ENCODE measurements at regions not wholly inside any gene's neighbourhood (a gene's known extent, or its start where the extent isn't known, plus 50 kb on each side); places are given as distances from the start of the nearest gene placed in this dataset.
"Not testable (repeated sequence)": the region's sequence is repeated elsewhere in the genome, so short reads cannot be mapped to it uniquely, and the experiment has no call there.

- Histone ChIP-seq H3K9me3 (ENCODE audit: control insufficient read depth, insufficient read depth, low read length) (no peaks in the 10 kb centered on the region), H3K4me3 (ENCODE audit: low read depth, low read length) (no peak overlapping the region), H3K27me3 (ENCODE audit: control insufficient read depth, insufficient read depth, low read length) (no peaks in the 10 kb centered on the region), H3K27ac (ENCODE audit: low read depth, low read length) (no peak overlapping the region)
- TF ChIP-seq, protein P1, sequence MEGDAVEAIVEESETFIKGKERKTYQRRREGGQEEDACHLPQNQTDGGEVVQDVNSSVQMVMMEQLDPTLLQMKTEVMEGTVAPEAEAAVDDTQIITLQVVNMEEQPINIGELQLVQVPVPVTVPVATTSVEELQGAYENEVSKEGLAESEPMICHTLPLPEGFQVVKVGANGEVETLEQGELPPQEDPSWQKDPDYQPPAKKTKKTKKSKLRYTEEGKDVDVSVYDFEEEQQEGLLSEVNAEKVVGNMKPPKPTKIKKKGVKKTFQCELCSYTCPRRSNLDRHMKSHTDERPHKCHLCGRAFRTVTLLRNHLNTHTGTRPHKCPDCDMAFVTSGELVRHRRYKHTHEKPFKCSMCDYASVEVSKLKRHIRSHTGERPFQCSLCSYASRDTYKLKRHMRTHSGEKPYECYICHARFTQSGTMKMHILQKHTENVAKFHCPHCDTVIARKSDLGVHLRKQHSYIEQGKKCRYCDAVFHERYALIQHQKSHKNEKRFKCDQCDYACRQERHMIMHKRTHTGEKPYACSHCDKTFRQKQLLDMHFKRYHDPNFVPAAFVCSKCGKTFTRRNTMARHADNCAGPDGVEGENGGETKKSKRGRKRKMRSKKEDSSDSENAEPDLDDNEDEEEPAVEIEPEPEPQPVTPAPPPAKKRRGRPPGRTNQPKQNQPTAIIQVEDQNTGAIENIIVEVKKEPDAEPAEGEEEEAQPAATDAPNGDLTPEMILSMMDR (IDR thresholded peaks at IDR 0.05; ENCODE audit: low read depth, low read length): no peak
- ChIA-PET CTCF (no interaction called here), POLR2A (no interaction called here)
- DNase-seq (ENCODE audit: low read depth, low spot score): no peak
Observed at GRCh38 chr6:9292975-9293374, 857.6 kb upstream of the SLC35B3 start.

- H3K27me3 ChIP-seq (ENCODE audit: control insufficient read depth, insufficient read depth, low read length); POLR2A ChIA-PET; H3K9me3 ChIP-seq (ENCODE audit: control insufficient read depth, insufficient read depth, low read length); H3K4me3 ChIP-seq (ENCODE audit: low read depth, low read length); CTCF ChIA-PET; DNase-seq (ENCODE audit: low read depth, low spot score); H3K27ac ChIP-seq (ENCODE audit: low read depth, low read length): not testable (repeated sequence)
Observed at GRCh38 chr6:9290342-9290741, 855.0 kb upstream of the SLC35B3 start.

GRCh38 chr6:9272671-9273070, 837.3 kb upstream of the SLC35B3 start:
- no peak for DNase-seq (ENCODE audit: low read depth, low spot score)
- H3K9me3 ChIP-seq (ENCODE audit: control insufficient read depth, insufficient read depth, low read length): no peaks in the 10 kb centered on the region
- CTCF ChIA-PET: no interaction called here
- TF ChIP-seq, protein P1 (IDR thresholded peaks at IDR 0.05; ENCODE audit: low read depth, low read length): no peak
- H3K4me3 ChIP-seq (ENCODE audit: low read depth, low read length): no peak overlapping the region
- H3K27me3 ChIP-seq (ENCODE audit: control insufficient read depth, insufficient read depth, low read length): no peaks in the 10 kb centered on the region
- POLR2A ChIA-PET: no interaction called here
- H3K27ac ChIP-seq (ENCODE audit: low read depth, low read length): no peak overlapping the region

DNA sequence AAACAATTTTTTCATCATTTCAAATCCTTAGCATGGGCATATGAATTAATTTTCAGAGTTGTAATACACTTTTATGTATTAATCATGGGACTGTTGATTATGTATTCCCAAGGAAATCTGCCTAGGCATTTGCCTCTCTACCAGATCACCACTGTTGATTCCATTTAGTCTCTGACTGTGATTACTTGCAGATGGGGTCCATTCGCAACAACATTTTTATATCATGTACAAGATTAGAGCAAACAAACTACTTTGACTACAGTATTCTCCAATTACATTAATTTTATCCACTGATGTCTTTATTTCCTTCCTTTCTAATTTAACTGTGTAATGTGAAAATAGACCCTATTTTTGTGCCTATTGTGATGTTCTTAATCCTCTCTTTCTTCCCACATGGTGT, 831.4 kb upstream of the SLC35B3 start:
- CTCF ChIA-PET: no interaction called here
- no peak for DNase-seq (ENCODE audit: low read depth, low spot score)
- TF ChIP-seq, protein P1 (IDR thresholded peaks at IDR 0.05; ENCODE audit: low read depth, low read length): no peak

GRCh38 chr6:9257215-9257614, 821.9 kb upstream of the SLC35B3 start:
- Histone ChIP-seq H3K4me3 (ENCODE audit: low read depth, low read length) (no peak overlapping the region), H3K27ac (ENCODE audit: low read depth, low read length) (no peak overlapping the region), H3K27me3 (ENCODE audit: control insufficient read depth, insufficient read depth, low read length) (no peaks in the 10 kb centered on the region), H3K9me3 (ENCODE audit: control insufficient read depth, insufficient read depth, low read length) (no peaks in the 10 kb centered on the region)
- TF ChIP-seq, protein P1 (IDR thresholded peaks at IDR 0.05; ENCODE audit: low read depth, low read length): no peak
- ChIA-PET CTCF (no interaction called here), POLR2A (no interaction called here)
- no peak for DNase-seq (ENCODE audit: low read depth, low spot score)

More for the DNA sequence above, 831.4 kb upstream of the SLC35B3 start:
- no peak overlapping the region for H3K4me3 ChIP-seq (ENCODE audit: low read depth, low read length)
- no peak overlapping the region for H3K27ac ChIP-seq (ENCODE audit: low read depth, low read length)
- H3K27me3 ChIP-seq (ENCODE audit: control insufficient read depth, insufficient read depth, low read length): no peaks in the 10 kb centered on the region
- POLR2A ChIA-PET: no interaction called here
- no peaks in the 10 kb centered on the region; the same call in 1 of the 2 replicates for H3K9me3 ChIP-seq (ENCODE audit: control insufficient read depth, insufficient read depth, low read length)

DNA sequence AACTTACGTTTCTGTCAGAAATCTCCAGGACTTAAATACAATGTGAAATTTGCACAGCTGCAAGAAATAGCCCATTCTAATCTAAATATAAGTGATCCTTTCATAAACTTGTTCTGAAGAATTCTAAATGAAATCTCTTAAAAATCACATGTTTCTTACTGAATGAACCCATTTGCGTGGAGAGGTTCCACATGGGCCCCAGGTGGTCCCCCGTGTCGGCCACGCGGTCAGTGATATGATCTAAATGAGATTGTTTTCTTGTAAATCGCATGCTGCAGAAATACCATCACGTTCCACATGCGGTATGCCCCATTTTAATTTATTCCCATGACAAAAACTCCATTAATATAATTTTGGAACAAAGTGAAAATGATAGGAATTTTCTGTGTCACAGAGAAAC, 818.9 kb upstream of the SLC35B3 start:
- Histone ChIP-seq H3K27ac (ENCODE audit: low read depth, low read length) (no peak overlapping the region), H3K9me3 (ENCODE audit: control insufficient read depth, insufficient read depth, low read length) (no peaks in the 10 kb centered on the region), H3K27me3 (ENCODE audit: control insufficient read depth, insufficient read depth, low read length) (no peaks in the 10 kb centered on the region), H3K4me3 (ENCODE audit: low read depth, low read length) (no peak overlapping the region)
- ChIA-PET POLR2A (no interaction called here), CTCF (no interaction called here)
- no peak for DNase-seq (ENCODE audit: low read depth, low spot score)
- TF ChIP-seq, protein P1 (IDR thresholded peaks at IDR 0.05; ENCODE audit: low read depth, low read length): no peak
